Glutamatergic neuron (in vitro differentiated cells): ENCODE measurements at regions not wholly inside any gene's neighbourhood (a gene's known extent, or its start where the extent isn't known, plus 50 kb on each side); places are given as distances from the start of the nearest gene placed in this dataset.

Experiments
- DNase-seq: peaks from one replicate; pipeline ENCODE4 v3.0.0; 2022
- H3K27ac Mint-ChIP-seq: one replicate; pipeline ENCODE4 v1.8.0; 2020; ENCODE audit warnings: mild to moderate bottlenecking, mixed read lengths, inconsistent platforms; ENCODE audit not compliant: unreplicated experiment
- H3K27me3 Mint-ChIP-seq: one replicate; pipeline ENCODE4 v1.8.0; 2020; ENCODE audit warnings: mild to moderate bottlenecking, moderate library complexity, mixed read lengths, inconsistent platforms; ENCODE audit not compliant: unreplicated experiment
- H3K36me3 Mint-ChIP-seq: one replicate; pipeline ENCODE4 v1.8.0; 2020; ENCODE audit warnings: mild to moderate bottlenecking, mixed read lengths, inconsistent platforms; ENCODE audit not compliant: unreplicated experiment
- H3K4me1 Mint-ChIP-seq: one replicate; pipeline ENCODE4 v1.8.0; 2020; ENCODE audit warnings: mild to moderate bottlenecking, low read depth, mixed read lengths, inconsistent platforms; ENCODE audit not compliant: unreplicated experiment
- H3K4me3 Mint-ChIP-seq: one replicate; pipeline ENCODE4 v1.8.0; 2020; ENCODE audit warnings: mild to moderate bottlenecking, mixed read lengths, inconsistent platforms; ENCODE audit not compliant: unreplicated experiment
- H3K9me3 Mint-ChIP-seq: one replicate; pipeline ENCODE4 v1.8.0; 2020; ENCODE audit warnings: mild to moderate bottlenecking, moderate library complexity, mixed read lengths, inconsistent platforms; ENCODE audit not compliant: unreplicated experiment
- TF ChIP-seq, protein P1 (sequence below): fragments of 200-600 bp; sonication (generic); IDR thresholded peaks from one replicate; pipeline ENCODE4 v1.5.0; 2021; ENCODE audit not compliant: partially characterized antibody, unreplicated experiment

DNA sequence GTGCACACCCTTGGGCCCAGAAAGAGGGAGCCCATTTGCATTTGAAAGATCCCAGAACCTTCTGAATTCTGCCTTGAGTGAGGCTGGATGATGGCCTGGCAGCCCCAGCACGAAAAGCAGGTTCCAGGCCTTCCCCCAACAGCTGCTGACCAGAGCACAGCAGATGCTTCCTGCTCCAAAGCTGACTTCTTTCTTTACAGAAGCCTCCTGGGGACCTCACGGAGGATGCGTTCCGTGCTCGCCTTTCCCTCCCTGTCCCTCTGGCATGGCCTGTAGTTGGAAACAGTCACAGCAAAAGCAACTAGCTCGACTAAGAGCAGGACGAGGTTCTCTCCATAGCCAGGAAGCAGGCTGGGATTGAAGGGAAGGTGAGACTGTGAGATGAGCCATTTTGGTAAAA, 107.7 kb upstream of the B3GAT1 start:
- H3K4me1 Mint-ChIP-seq, result peaks cover 70% of the 10 kb centered on the region
- peaks cover 22% of the 10 kb centered on the region for H3K9me3 Mint-ChIP-seq
- peaks cover 37% of the 10 kb centered on the region for H3K27me3 Mint-ChIP-seq
- H3K36me3 Mint-ChIP-seq, result no peaks in the 10 kb centered on the region
- TF ChIP-seq, protein P1, sequence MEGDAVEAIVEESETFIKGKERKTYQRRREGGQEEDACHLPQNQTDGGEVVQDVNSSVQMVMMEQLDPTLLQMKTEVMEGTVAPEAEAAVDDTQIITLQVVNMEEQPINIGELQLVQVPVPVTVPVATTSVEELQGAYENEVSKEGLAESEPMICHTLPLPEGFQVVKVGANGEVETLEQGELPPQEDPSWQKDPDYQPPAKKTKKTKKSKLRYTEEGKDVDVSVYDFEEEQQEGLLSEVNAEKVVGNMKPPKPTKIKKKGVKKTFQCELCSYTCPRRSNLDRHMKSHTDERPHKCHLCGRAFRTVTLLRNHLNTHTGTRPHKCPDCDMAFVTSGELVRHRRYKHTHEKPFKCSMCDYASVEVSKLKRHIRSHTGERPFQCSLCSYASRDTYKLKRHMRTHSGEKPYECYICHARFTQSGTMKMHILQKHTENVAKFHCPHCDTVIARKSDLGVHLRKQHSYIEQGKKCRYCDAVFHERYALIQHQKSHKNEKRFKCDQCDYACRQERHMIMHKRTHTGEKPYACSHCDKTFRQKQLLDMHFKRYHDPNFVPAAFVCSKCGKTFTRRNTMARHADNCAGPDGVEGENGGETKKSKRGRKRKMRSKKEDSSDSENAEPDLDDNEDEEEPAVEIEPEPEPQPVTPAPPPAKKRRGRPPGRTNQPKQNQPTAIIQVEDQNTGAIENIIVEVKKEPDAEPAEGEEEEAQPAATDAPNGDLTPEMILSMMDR, result no peak
- peak overlapping the region; percentile 65 for H3K4me3 Mint-ChIP-seq
- peak overlapping the region; percentile 83 for H3K27ac Mint-ChIP-seq
- peak; percentile 72 for DNase-seq

DNA sequence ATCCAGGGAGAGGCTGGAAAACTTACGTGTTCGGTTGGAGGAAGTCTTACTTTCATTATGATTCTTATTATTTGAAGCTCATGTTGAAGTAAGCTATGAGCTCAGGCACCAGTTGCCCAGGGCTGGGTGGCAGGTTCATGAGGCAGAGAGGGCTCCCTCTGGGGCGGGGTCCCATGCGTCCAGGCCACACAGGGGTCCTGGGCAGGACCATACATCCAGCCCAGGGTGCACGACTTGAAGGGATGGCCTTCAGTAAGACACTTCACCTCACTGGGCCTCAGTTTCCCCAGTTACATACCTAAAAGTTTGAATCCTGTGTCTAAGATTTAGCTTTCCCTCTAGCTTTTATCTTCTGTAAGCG, 107.3 kb upstream of the B3GAT1 start:
- TF ChIP-seq, protein P1, result no peak
- H3K36me3 Mint-ChIP-seq, result no peaks in the 10 kb centered on the region
- no peak for DNase-seq
- peak overlapping the region; percentile 65 for H3K4me3 Mint-ChIP-seq
- H3K27ac Mint-ChIP-seq, result peak overlapping the region; percentile 83
- peaks cover 23% of the 10 kb centered on the region for H3K9me3 Mint-ChIP-seq
- H3K27me3 Mint-ChIP-seq, result peaks cover 39% of the 10 kb centered on the region
- H3K4me1 Mint-ChIP-seq, result peaks cover 68% of the 10 kb centered on the region

DNA sequence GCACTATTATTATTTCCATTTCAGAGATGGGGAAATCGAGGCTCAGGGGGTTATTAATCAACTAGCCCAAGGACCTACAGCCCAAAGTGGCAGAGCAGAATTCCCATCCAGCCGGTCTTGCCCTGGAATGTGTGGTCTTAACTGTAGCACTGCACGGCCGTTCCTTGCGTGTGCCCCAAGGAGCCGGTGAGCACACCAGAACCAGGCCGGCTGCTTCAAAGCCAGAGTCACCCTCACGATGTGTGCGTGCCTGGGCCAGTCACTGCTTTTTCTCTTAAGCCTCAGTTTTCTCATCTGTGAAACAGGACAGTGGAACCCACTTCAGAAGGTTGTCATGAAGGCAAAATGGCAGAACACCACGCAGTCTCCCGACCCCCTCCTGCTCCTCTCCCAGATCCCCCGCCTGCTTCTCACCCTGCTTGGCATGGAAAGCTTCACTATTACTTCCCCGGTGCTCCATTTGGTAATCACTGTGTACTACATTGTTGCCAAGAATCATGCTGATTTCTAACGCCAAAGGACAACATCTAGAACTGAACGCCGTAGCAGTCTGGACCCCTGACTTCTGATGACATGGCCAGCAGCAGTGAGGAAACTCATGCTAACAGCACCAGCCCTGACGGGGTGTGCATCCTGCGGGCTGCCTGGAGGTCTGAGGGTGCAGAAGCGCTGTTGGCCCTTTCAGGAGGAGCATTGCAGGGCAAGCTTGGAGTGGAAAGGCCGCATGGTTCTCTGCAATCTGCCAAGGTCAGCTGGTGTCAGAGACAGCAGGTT, 106.8 kb upstream of the B3GAT1 start:
- Mint-ChIP-seq H3K27me3 (peaks cover 39% of the 10 kb centered on the region), H3K36me3 (no peaks in the 10 kb centered on the region), H3K4me1 (peaks cover 68% of the 10 kb centered on the region), H3K4me3 (peak overlapping the region; percentile 11), H3K27ac (peak overlapping the region; percentile 83), H3K9me3 (peaks cover 23% of the 10 kb centered on the region)
- peak; percentile 22 for DNase-seq
- TF ChIP-seq, protein P1, result no peak

DNA sequence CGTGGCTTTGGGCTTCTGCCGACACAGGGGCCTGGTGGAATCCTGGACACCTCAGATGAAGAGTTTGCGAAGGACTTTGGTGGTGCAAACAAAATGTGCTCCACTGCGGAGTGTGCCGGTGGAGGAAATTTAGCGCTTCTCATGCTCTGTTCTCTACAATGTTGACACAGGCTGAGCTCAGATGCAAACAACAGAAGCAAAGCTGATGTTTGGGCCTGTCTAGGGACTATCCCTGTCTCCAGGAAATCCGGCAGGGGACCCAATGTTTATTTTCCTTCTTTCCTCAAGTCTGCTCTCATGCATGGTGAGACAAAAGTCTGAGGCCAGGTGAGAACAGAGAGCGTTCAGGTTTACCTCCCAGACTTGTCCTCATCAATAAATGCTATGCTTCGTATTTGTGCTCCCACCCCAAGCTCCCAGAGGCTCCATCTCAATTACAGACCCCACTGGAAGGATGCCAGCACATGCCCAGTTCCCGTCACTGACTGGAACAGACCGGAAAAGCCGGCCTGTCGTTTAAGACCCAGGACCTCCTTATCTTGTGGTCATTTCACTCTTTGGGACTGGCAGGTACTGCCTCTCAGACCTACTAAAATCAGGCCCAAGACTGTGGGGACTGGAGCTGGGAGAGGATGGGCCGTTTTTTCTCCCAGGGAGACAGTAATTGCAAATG, 105.7 kb upstream of the B3GAT1 start:
- TF ChIP-seq, protein P1, result no peak
- Mint-ChIP-seq H3K36me3 (no peaks in the 10 kb centered on the region), H3K4me3 (no peak overlapping the region), H3K27me3 (peaks cover 37% of the 10 kb centered on the region), H3K4me1 (peaks cover 64% of the 10 kb centered on the region), H3K9me3 (peaks cover 23% of the 10 kb centered on the region), H3K27ac (peak overlapping the region; percentile 34)
- DNase-seq, result peak; percentile 9

DNA sequence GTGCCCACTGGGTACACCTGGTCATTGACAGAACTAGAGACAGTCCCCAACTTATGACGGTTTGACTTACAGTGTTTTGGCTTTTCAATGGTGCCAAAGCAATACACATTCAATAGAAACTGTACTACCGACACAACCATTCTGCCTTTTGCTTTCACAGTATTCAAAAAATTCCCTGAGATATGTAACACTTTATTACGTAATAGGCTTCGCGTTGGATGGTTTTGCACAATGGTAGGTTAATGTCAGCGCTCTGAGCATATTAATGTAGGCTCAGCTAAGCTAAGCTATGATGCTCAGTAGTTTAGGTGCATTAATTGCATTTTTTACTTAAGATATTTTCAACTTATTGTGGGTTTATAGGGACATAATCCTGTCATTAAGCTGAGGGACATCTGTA, 105.1 kb upstream of the B3GAT1 start:
- Mint-ChIP-seq H3K4me3 (peak overlapping the region; percentile 50), H3K4me1 (peaks cover 58% of the 10 kb centered on the region), H3K36me3 (no peaks in the 10 kb centered on the region), H3K27me3 (peaks cover 36% of the 10 kb centered on the region), H3K9me3 (peaks cover 22% of the 10 kb centered on the region), H3K27ac (peak overlapping the region; percentile 73)
- TF ChIP-seq, protein P1, result no peak
- no peak for DNase-seq
